K562 (cell line): ENCODE measurements at regions not wholly inside any gene's neighbourhood (a gene's known extent, or its start where the extent isn't known, plus 50 kb on each side); places are given as distances from the start of the nearest gene placed in this dataset.
"Not testable (repeated sequence)": the region's sequence is repeated elsewhere in the genome, so short reads cannot be mapped to it uniquely, and the experiment has no call there.

Experiments
- ATAC-seq: fragments of 200-7000 bp; cut with Tn5 transposase; 3 replicates; pipeline ENCODE4 v1.9.1; 2020; ENCODE audit warnings: moderate library complexity
- BruUV-seq: library from RNA; stranded (reverse); fragments of 400-500 nt; replicated peaks from 2 replicates; lab custom pipeline; 2021; lab: Mats Ljungman, UMichigan
- CTCF ChIA-PET: fragments of 300-600 bp; formaldehyde crosslinking; extraction: SDS; loops from one replicate; lab custom pipeline; 2021; ENCODE audit warnings: low intra/inter-chr PET ratio; lab: Yijun Ruan, JAX
- POLR2A ChIA-PET: fragments of 300-600, 350-650 bp; sonication (Branson Sonifier 250); formaldehyde crosslinking; extraction: SDS; loops from one replicate; lab custom pipeline; 2021; ENCODE audit warnings: antibody characterized with exemption, inconsistent platforms; lab: Yijun Ruan, JAX
- DNase-seq, 4 experiments: peaks; one replicate each; pipeline versions ENCODE4 v3.0.0 to v3.0.0-alpha.2; 2011 to 2018; ENCODE audit warnings: low spot score in 3 of 4, mixed read lengths in 3 of 4; ENCODE audit errors: extremely low read depth in 1 of 4
- FAIRE-seq: peaks from 2 replicates; lab custom pipeline; 2011; peaks lifted over from hg19 to GRCh38; lab: Jason Lieb, UNC
- H2AFZ ChIP-seq: 2 replicates; pipeline ENCODE4 v1.6.0; 2011; ENCODE audit warnings: low read depth, low read length, control low read depth, inconsistent platforms
- H3K27ac ChIP-seq: fragments of 200-600 bp; 3 replicates; pipeline ENCODE4 v1.8.0; 2011; ENCODE audit warnings: low read depth, mild to moderate bottlenecking, control low read depth, inconsistent platforms, low read length, moderate library complexity, mixed read lengths; ENCODE audit errors: extremely low read depth
- H3K27me3 ChIP-seq, 2 experiments: fragments of 300-600 bp in 1 of 2; 2 replicates in 1 of 2; 3 replicates in 1 of 2; pipeline versions ENCODE4 v1.6.0 to v1.8.0; 2011; ENCODE audit warnings: inconsistent platforms in 2 of 2, low read length in 2 of 2, mild to moderate bottlenecking in 1 of 2, mixed read lengths in 1 of 2, moderate library complexity in 1 of 2; ENCODE audit not compliant: control insufficient read depth in 2 of 2, insufficient read depth in 2 of 2
- H3K36me3 ChIP-seq: fragments of 300-600 bp; 3 replicates; pipeline ENCODE4 v1.8.0; 2011; ENCODE audit warnings: mild to moderate bottlenecking, low read length, inconsistent platforms; ENCODE audit not compliant: control insufficient read depth, insufficient read depth
- H3K4me1 ChIP-seq, 2 experiments: fragments of 200-600 bp in 1 of 2; replicated peaks in 1 of 2; 2 replicates in 1 of 2; 3 replicates in 1 of 2; pipeline versions ENCODE4 v1.5.1 to v1.8.0; 2011; ENCODE audit warnings: inconsistent platforms in 2 of 2, low read length in 2 of 2, mild to moderate bottlenecking in 1 of 2, mixed read lengths in 1 of 2, moderate library complexity in 1 of 2; ENCODE audit not compliant: control insufficient read depth in 2 of 2, insufficient read depth in 2 of 2
- H3K4me2 ChIP-seq: 2 replicates; pipeline ENCODE4 v1.6.1; 2011; ENCODE audit warnings: low read length, control low read depth, inconsistent platforms, mixed read lengths; ENCODE audit not compliant: insufficient read depth
- H3K4me3 ChIP-seq: fragments of 200-600 bp; sonication (generic), shearing (Covaris generic); 2 replicates; pipeline ENCODE4 v1.5.1; 2016; ENCODE audit warnings: control low read depth, inconsistent platforms
- H3K79me2 ChIP-seq: fragments of 200-600 bp; 3 replicates; pipeline ENCODE4 v1.8.0; 2011; ENCODE audit warnings: low read length, inconsistent platforms; ENCODE audit not compliant: control insufficient read depth, insufficient read depth
- H3K9ac ChIP-seq, 2 experiments: 2 replicates each; pipeline versions ENCODE4 v1.6.0 to v1.6.1; 2011; ENCODE audit warnings: low read depth in 2 of 2, low read length in 2 of 2, control low read depth in 1 of 2, inconsistent platforms in 1 of 2, mild to moderate bottlenecking in 1 of 2, mixed read lengths in 1 of 2; ENCODE audit not compliant: insufficient read depth in 1 of 2
- H3K9me1 ChIP-seq: one replicate; pipeline ENCODE4 v1.6.0; 2011; ENCODE audit warnings: inconsistent platforms, mild to moderate bottlenecking, low read length, moderate library complexity; ENCODE audit not compliant: control insufficient read depth, insufficient read depth
- H3K9me3 ChIP-seq: replicated peaks from 2 replicates; pipeline ENCODE4 v1.5.1; 2011; ENCODE audit warnings: low read depth, low read length, inconsistent platforms; ENCODE audit not compliant: control insufficient read depth, insufficient read depth
- H4K20me1 ChIP-seq: replicated peaks from 2 replicates; pipeline ENCODE4 v1.6.1; 2011; ENCODE audit warnings: low read length, inconsistent platforms, mixed read lengths; ENCODE audit not compliant: control insufficient read depth, insufficient read depth
- ATF1 ChIP-seq, 2 experiments: fragments of 450-650 bp in 1 of 2; IDR thresholded peaks; 2 replicates each; pipeline ENCODE4 v1.6.1; 2016; ENCODE audit warnings: missing compliant biosample characterization in 1 of 2, missing genetic modification characterization in 1 of 2
- BACH1 ChIP-seq: fragments of 200-800 bp; sonication (Bioruptor generic); IDR thresholded peaks from 2 replicates; pipeline ENCODE4 v1.6.1; 2016; ENCODE audit warnings: missing genetic modification characterization, missing compliant biosample characterization
- FOXM1 ChIP-seq, 2 experiments: fragments of 450-650 bp in 1 of 2; sonication (generic) in 1 of 2; formaldehyde crosslinking in 1 of 2; IDR thresholded peaks; 2 replicates each; pipeline versions ENCODE4 v1.6.1 to v1.9.0; 2017 to 2022; ENCODE audit warnings: low read depth in 2 of 2, mild to moderate bottlenecking in 2 of 2, missing genetic modification reagents in 1 of 2, moderate library complexity in 1 of 2
- HOXB6 ChIP-seq: fragments of 250-450 bp; sonication (Bioruptor Pico); IDR thresholded peaks from 2 replicates; pipeline ENCODE4 v1.5.1; 2022; ENCODE audit warnings: mild to moderate bottlenecking, borderline replicate concordance
- KHSRP ChIP-seq: fragments of 450-650 bp; IDR thresholded peaks from 2 replicates; pipeline ENCODE4 v1.6.1; 2017
- KLF1 ChIP-seq: fragments of 450-650 bp; IDR thresholded peaks from 2 replicates; pipeline ENCODE4 v1.6.1; 2016; ENCODE audit warnings: missing genetic modification characterization, missing compliant biosample characterization
- LEF1 ChIP-seq: fragments of 450-650 bp; IDR thresholded peaks from 2 replicates; pipeline ENCODE4 v1.6.1; 2016; ENCODE audit warnings: mild to moderate bottlenecking
- MAFK ChIP-seq: IDR thresholded peaks from 2 replicates; pipeline ENCODE4 v1.6.1; 2011; ENCODE audit warnings: low read length, improper control_type of control experiment
- PHB ChIP-seq: fragments of 250-450 bp; sonication (Bioruptor Pico); IDR thresholded peaks from 2 replicates; pipeline ENCODE4 v1.5.0; 2021
- POLR3A ChIP-seq: IDR thresholded peaks from 2 replicates; pipeline ENCODE4 v1.6.1; 2011; ENCODE audit warnings: borderline replicate concordance, mild to moderate bottlenecking, moderate library complexity; ENCODE audit not compliant: insufficient read length, insufficient read depth; ENCODE audit errors: extremely low read depth
- POLR3G ChIP-seq: IDR thresholded peaks from 2 replicates; pipeline ENCODE4 v1.6.1; 2011; ENCODE audit not compliant: insufficient read length, insufficient replicate concordance; ENCODE audit errors: extremely low read depth
- SNIP1 ChIP-seq: fragments of 450-650 bp; IDR thresholded peaks from 2 replicates; pipeline ENCODE4 v1.7.1; 2017; ENCODE audit warnings: low read depth, mild to moderate bottlenecking
- ZNF830 ChIP-seq: fragments of 250-450 bp; sonication (Bioruptor Pico); IDR thresholded peaks from 2 replicates; pipeline ENCODE4 v1.5.0; 2021; ENCODE audit warnings: mild to moderate bottlenecking
- WGBS: fragments of 100-300 bp; shearing (Covaris generic); methylation state at CpG from one replicate; pipeline ENCODE4 v1.1.6; 2016; ENCODE audit warnings: low coverage, mixed read lengths; ENCODE audit not compliant: insufficient coverage; ENCODE audit errors: missing lambda C conversion rate; 5-methylcytosine and 5-hydroxymethylcytosine counted together
- in situ Hi-C: fragments of 300-500 bp; cut with MboI; formaldehyde crosslinking; loops from 4 replicates; pipeline ENCODE4 v1.15.0; 2018; ENCODE audit warnings: inconsistent platforms, mixed read lengths
- intact Hi-C: fragments of 100-400 bp; cut with micrococcal nuclease; formaldehyde crosslinking; loops from 2 replicates; pipeline ENCODE4 v1.14.2; 2022
- TF ChIP-seq, protein P1 (sequence below), 2 experiments: fragments of 450-650 bp; IDR thresholded peaks; 2 replicates each; pipeline ENCODE4 v1.6.1; 2018; ENCODE audit warnings: mild to moderate bottlenecking in 2 of 2, low read depth in 1 of 2; ENCODE audit not compliant: partially characterized antibody in 2 of 2
- TF ChIP-seq, protein P2 (sequence below): IDR thresholded peaks from 2 replicates; pipeline ENCODE4 v1.6.1; 2011; ENCODE audit not compliant: insufficient read length; ENCODE audit errors: extremely low read depth

DNA sequence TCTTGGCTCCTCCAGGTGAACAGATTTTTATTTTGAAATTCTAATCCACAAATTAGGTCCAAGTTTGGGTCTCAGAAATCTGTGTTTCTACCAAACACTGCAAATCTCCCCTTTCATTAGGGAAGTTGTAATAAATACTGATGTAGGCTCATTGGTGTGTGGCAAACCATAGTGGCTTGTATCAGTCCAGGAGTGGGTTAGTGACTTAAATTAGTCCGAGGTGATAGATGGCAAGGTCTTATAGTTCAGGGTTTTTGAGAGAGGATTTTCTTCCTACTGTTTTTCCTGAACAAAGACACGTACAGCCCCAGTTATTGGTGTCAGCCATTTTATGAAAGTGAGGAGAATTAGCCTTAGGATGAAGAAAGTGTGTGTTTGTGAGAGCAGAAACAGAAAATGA is 74.6 kb downstream of the RPRM start:
- Histone ChIP-seq H3K4me2 (no peak overlapping the region), H3K27me3 (no peaks in the 10 kb centered on the region), H3K27ac (no peak overlapping the region), H3K79me2 (no peaks in the 10 kb centered on the region), H3K36me3 (no peaks in the 10 kb centered on the region), H3K4me3 (no peak overlapping the region), H3K9ac (no peak overlapping the region), H4K20me1 (no peaks in the 10 kb centered on the region), H3K9me3 (peaks cover 2% of the 10 kb centered on the region; the same call in 1 of the 2 replicates), H2AFZ (no peak overlapping the region), H3K4me1 (no peaks in the 10 kb centered on the region), H3K9me1 (no peaks in the 10 kb centered on the region)
- ChIA-PET POLR2A (no interaction called here), CTCF (no interaction called here)
- TF ChIP-seq ATF1 (CRISPR knock-in tag; IDR thresholded peaks at IDR 0.05) (no peak), ATF1 (tag; IDR thresholded peaks at IDR 0.05) (no peak), POLR3G (no peak), LEF1 (no peak), HOXB6 (no peak), BACH1 (tag) (no peak), MAFK (no peak), PHB (CRISPR knock-in tag) (no peak), SNIP1 (no peak), FOXM1 (IDR thresholded peaks at IDR 0.05; ENCODE audit: low read depth) (no peak), FOXM1 (CRISPR knock-in tag; IDR thresholded peaks at IDR 0.05; ENCODE audit: low read depth) (no peak), ZNF830 (no peak), KHSRP (no peak), KLF1 (tag) (no peak), POLR3A (no peak)
- TF ChIP-seq, protein P1, sequence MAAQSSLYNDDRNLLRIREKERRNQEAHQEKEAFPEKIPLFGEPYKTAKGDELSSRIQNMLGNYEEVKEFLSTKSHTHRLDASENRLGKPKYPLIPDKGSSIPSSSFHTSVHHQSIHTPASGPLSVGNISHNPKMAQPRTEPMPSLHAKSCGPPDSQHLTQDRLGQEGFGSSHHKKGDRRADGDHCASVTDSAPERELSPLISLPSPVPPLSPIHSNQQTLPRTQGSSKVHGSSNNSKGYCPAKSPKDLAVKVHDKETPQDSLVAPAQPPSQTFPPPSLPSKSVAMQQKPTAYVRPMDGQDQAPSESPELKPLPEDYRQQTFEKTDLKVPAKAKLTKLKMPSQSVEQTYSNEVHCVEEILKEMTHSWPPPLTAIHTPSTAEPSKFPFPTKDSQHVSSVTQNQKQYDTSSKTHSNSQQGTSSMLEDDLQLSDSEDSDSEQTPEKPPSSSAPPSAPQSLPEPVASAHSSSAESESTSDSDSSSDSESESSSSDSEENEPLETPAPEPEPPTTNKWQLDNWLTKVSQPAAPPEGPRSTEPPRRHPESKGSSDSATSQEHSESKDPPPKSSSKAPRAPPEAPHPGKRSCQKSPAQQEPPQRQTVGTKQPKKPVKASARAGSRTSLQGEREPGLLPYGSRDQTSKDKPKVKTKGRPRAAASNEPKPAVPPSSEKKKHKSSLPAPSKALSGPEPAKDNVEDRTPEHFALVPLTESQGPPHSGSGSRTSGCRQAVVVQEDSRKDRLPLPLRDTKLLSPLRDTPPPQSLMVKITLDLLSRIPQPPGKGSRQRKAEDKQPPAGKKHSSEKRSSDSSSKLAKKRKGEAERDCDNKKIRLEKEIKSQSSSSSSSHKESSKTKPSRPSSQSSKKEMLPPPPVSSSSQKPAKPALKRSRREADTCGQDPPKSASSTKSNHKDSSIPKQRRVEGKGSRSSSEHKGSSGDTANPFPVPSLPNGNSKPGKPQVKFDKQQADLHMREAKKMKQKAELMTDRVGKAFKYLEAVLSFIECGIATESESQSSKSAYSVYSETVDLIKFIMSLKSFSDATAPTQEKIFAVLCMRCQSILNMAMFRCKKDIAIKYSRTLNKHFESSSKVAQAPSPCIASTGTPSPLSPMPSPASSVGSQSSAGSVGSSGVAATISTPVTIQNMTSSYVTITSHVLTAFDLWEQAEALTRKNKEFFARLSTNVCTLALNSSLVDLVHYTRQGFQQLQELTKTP (IDR thresholded peaks at IDR 0.05; ENCODE audit: low read depth in 1 of 2, partially characterized antibody in 2 of 2): no peak
- TF ChIP-seq, protein P2, sequence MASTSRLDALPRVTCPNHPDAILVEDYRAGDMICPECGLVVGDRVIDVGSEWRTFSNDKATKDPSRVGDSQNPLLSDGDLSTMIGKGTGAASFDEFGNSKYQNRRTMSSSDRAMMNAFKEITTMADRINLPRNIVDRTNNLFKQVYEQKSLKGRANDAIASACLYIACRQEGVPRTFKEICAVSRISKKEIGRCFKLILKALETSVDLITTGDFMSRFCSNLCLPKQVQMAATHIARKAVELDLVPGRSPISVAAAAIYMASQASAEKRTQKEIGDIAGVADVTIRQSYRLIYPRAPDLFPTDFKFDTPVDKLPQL: no peak
- no peak for DNase-seq
- in situ Hi-C loops (no loop called here), intact Hi-C loops (no loop called here)
- BruUV-seq: no TSS peak
- 0% methylated on average over 2 of the region's 2 CpGs for WGBS
- no peak for ATAC-seq
- FAIRE-seq: no peak

DNA sequence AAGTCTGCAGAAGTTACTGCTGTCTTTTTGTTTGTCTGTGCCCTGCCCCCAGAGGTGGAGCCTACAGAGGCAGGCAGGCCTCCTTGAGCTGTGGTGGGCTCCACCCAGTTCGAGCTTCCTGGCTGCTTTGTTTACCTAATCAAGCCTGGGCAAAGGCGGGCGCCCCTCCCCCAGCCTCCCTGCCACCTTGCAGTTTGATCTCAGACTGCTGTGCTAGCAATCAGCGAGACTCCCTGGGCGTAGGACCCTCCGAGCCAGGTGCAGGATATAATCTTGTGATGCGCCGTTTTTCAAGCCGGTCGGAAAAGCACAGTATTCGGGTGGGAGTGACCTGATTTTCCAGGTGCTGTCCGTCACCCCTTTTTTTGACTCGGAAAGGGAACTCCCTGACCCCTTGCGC is 75.2 kb downstream of the RPRM start:
- H3K9ac ChIP-seq, H2AFZ ChIP-seq, ATAC-seq, BruUV-seq, H3K27me3 ChIP-seq, intact Hi-C loops, H3K79me2 ChIP-seq, POLR2A ChIA-PET, H3K4me1 ChIP-seq, H3K36me3 ChIP-seq, in situ Hi-C loops, FAIRE-seq, H3K9me3 ChIP-seq, DNase-seq, H3K9me1 ChIP-seq, H4K20me1 ChIP-seq, H3K4me2 ChIP-seq, CTCF ChIA-PET, H3K27ac ChIP-seq, H3K4me3 ChIP-seq: not testable (repeated sequence)
- WGBS: 7% methylated on average over 10 of the region's 14 CpGs
